IMR-90 (cell line): ENCODE measurements at regions not wholly inside any gene's neighbourhood (a gene's known extent, or its start where the extent isn't known, plus 50 kb on each side); places are given as distances from the start of the nearest gene placed in this dataset.

Experiments
- ATAC-seq: fragments of 200-7000 bp; cut with Tn5 transposase; 2 replicates; pipeline ENCODE4 v1.9.1; 2020; ENCODE audit warnings: low read depth, mild to moderate bottlenecking, moderate library complexity
- BruUV-seq: library from RNA; stranded (reverse); fragments of 400-500 nt; replicated peaks from 2 replicates; lab custom pipeline; 2021; lab: Mats Ljungman, UMichigan
- CTCF ChIA-PET: fragments of 300-600 bp; formaldehyde crosslinking; extraction: SDS; loops from one replicate; lab custom pipeline; 2021; ENCODE audit warnings: antibody characterized with exemption; lab: Yijun Ruan, JAX
- POLR2A ChIA-PET: fragments of 300-600 bp; sonication (Branson Sonifier 250); formaldehyde crosslinking; loops from one replicate; lab custom pipeline; 2022; ENCODE audit warnings: antibody characterized with exemption; ENCODE audit not compliant: unreplicated experiment; lab: Charles Lee
- DNase-seq: peaks from one replicate; pipeline ENCODE4 v3.0.0; 2013
- H2AFZ ChIP-seq: replicated peaks from 2 replicates; pipeline ENCODE3; 2013; ENCODE audit warnings: low read length, mild to moderate bottlenecking; ENCODE audit not compliant: poor library complexity
- H2AK5ac ChIP-seq: 2 replicates; pipeline ENCODE4 v1.6.1; 2013; ENCODE audit warnings: low read depth, low read length, inconsistent platforms
- H2AK9ac ChIP-seq: replicated peaks from 2 replicates; pipeline ENCODE3; 2013; ENCODE audit warnings: mild to moderate bottlenecking, low read depth, low read length, moderate library complexity; ENCODE audit not compliant: poor library complexity
- H2BK120ac ChIP-seq: 2 replicates; pipeline ENCODE4 v1.6.1; 2013; ENCODE audit warnings: low read depth, low read length, inconsistent platforms
- H2BK15ac ChIP-seq: 3 replicates; pipeline ENCODE4 v1.6.1; 2013; ENCODE audit warnings: low read depth, low read length, inconsistent platforms
- H2BK20ac ChIP-seq: 2 replicates; pipeline ENCODE4 v1.6.1; 2013; ENCODE audit warnings: low read depth, mild to moderate bottlenecking, inconsistent platforms, low read length, moderate library complexity
- H2BK5ac ChIP-seq: 2 replicates; pipeline ENCODE4 v1.6.1; 2013; ENCODE audit warnings: mild to moderate bottlenecking, low read depth, low read length, inconsistent platforms; ENCODE audit not compliant: poor library complexity, severe bottlenecking
- H3K14ac ChIP-seq: replicated peaks from 2 replicates; pipeline ENCODE4 v1.6.1; 2013; ENCODE audit warnings: low read depth, low read length, inconsistent platforms
- H3K18ac ChIP-seq: 2 replicates; pipeline ENCODE4 v1.6.1; 2013; ENCODE audit warnings: low read depth, low read length, control low read depth
- H3K23ac ChIP-seq: 2 replicates; pipeline ENCODE4 v1.6.1; 2013; ENCODE audit warnings: low read depth, low read length, inconsistent platforms
- H3K27ac ChIP-seq: 2 replicates; pipeline ENCODE4 v1.5.1; 2013; ENCODE audit warnings: mild to moderate bottlenecking, control low read depth, low read length; ENCODE audit not compliant: insufficient read depth
- H3K27me3 ChIP-seq: 2 replicates; pipeline ENCODE4 v1.6.1; 2013; ENCODE audit warnings: low read length; ENCODE audit not compliant: control insufficient read depth, insufficient read depth
- H3K36me3 ChIP-seq: 2 replicates; pipeline ENCODE4 v1.6.1; 2013; ENCODE audit warnings: low read length, mixed read lengths; ENCODE audit not compliant: control insufficient read depth, insufficient read depth
- H3K4ac ChIP-seq: 2 replicates; pipeline ENCODE4 v1.6.1; 2013; ENCODE audit warnings: low read depth, low read length, inconsistent platforms
- H3K4me1 ChIP-seq: 2 replicates; pipeline ENCODE4 v1.6.1; 2013; ENCODE audit warnings: low read length, mixed read lengths; ENCODE audit not compliant: control insufficient read depth, insufficient read depth
- H3K4me2 ChIP-seq: 2 replicates; pipeline ENCODE4 v1.6.1; 2013; ENCODE audit warnings: low read depth, mild to moderate bottlenecking, control low read depth, low read length, moderate library complexity
- H3K4me3 ChIP-seq: 2 replicates; pipeline ENCODE4 v1.5.1; 2013; ENCODE audit warnings: low read depth, mild to moderate bottlenecking, control low read depth, low read length, moderate library complexity; ENCODE audit not compliant: insufficient read depth
- H3K56ac ChIP-seq: 2 replicates; pipeline ENCODE4 v1.6.1; 2013; ENCODE audit warnings: low read length, inconsistent platforms; ENCODE audit not compliant: insufficient read depth; ENCODE audit errors: extremely low read depth
- H3K79me1 ChIP-seq, 2 experiments: 2 replicates each; pipeline ENCODE4 v1.6.1; 2013; ENCODE audit warnings: low read length in 2 of 2, inconsistent platforms in 1 of 2, low read depth in 1 of 2
- H3K9ac ChIP-seq: 2 replicates; pipeline ENCODE4 v1.6.1; 2013; ENCODE audit warnings: low read depth, low read length, control low read depth
- H3K9me1 ChIP-seq: 2 replicates; pipeline ENCODE4 v1.6.1; 2013; ENCODE audit warnings: low read length, inconsistent platforms; ENCODE audit not compliant: insufficient read depth
- H3K9me3 ChIP-seq: 2 replicates; pipeline ENCODE4 v1.6.1; 2013; ENCODE audit warnings: low read length; ENCODE audit not compliant: control insufficient read depth, insufficient read depth
- H4K20me1 ChIP-seq: 2 replicates; pipeline ENCODE4 v1.6.1; 2013; ENCODE audit warnings: low read length, inconsistent platforms; ENCODE audit not compliant: insufficient read depth
- H4K5ac ChIP-seq: 2 replicates; pipeline ENCODE4 v1.6.1; 2013; ENCODE audit warnings: mild to moderate bottlenecking, low read depth, low read length, control low read depth
- H4K8ac ChIP-seq, 2 experiments: 2 replicates each; pipeline ENCODE4 v1.6.1; 2013; ENCODE audit warnings: low read depth in 2 of 2, low read length in 2 of 2, control low read depth in 1 of 2, inconsistent platforms in 1 of 2
- H4K91ac ChIP-seq: 2 replicates; pipeline ENCODE4 v1.6.1; 2013; ENCODE audit warnings: low read depth, low read length, inconsistent platforms; ENCODE audit not compliant: insufficient read depth
- CEBPB ChIP-seq: IDR thresholded peaks from 2 replicates; pipeline ENCODE4 v1.6.1; 2012; ENCODE audit warnings: low read depth, low read length, improper control_type of control experiment
- WGBS, 2 experiments: methylation state at CpG; one replicate each; pipeline versions ENCODE4 v1.1.5 to v1.1.7; 2013; ENCODE audit warnings: missing lambda C conversion rate in 2 of 2; ENCODE audit not compliant: insufficient read length in 1 of 2; ENCODE audit errors: extremely low coverage in 2 of 2; 5-methylcytosine and 5-hydroxymethylcytosine counted together
- dilution Hi-C: fragments of 300-500 bp; cut with HindIII; formaldehyde crosslinking; loops from one replicate; pipeline ENCODE4 v1.14.3; 2018; ENCODE audit warnings: low sequenced_read_pairs; ENCODE audit not compliant: unreplicated experiment
- in situ Hi-C: fragments of 300-500 bp; cut with MboI; formaldehyde crosslinking; loops from 3 replicates; pipeline ENCODE4 v1.14.3; 2019; ENCODE audit warnings: low sequenced_read_pairs, inconsistent platforms, mixed read lengths
- intact Hi-C: fragments of 100-400 bp; cut with micrococcal nuclease; formaldehyde crosslinking; loops from 2 replicates; pipeline ENCODE4 v1.10.0; 2022

DNA sequence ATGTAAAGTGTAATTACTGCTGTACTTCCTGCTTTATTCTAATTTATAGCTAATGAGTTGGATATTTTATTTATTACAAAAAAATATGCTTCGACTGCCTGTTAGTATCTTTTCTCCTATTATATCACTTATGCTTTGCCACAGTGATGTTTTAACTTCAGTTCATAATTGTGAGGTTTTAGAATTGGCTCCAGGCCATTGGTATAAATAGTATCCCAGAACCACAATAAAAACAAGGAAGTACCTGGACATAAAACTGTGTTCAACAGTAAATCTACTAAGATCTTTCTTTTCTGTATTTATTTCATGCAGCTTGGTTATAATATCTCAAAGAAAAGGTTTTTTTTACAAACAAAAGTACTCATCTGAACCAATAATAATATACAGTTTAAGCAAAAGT, 354.3 kb upstream of the CDH9 start:
- POLR2A ChIA-PET = no interaction called here
- no peaks in the 10 kb centered on the region for H3K9me1 ChIP-seq
- H3K4ac ChIP-seq = no peak overlapping the region
- dilution Hi-C loops (no loop called here), in situ Hi-C loops (no loop called here), intact Hi-C loops (no loop called here)
- H3K4me2 ChIP-seq = no peak overlapping the region
- H2BK20ac ChIP-seq = no peak overlapping the region
- no peak overlapping the region for H3K9ac ChIP-seq
- H3K14ac ChIP-seq = no peak overlapping the region
- TF ChIP-seq CEBPB = no peak
- H3K23ac ChIP-seq = no peak overlapping the region
- H4K91ac ChIP-seq = no peak overlapping the region
- H2BK5ac ChIP-seq = no peak overlapping the region
- H2BK120ac ChIP-seq = no peak overlapping the region
- H3K79me1 ChIP-seq = no peaks in the 10 kb centered on the region
- no peak overlapping the region for H2AK9ac ChIP-seq
- no peak for ATAC-seq
- no peak overlapping the region for H3K4me3 ChIP-seq
- CTCF ChIA-PET = no interaction called here
- no peak overlapping the region for H3K27ac ChIP-seq
- no peaks in the 10 kb centered on the region for H4K20me1 ChIP-seq
- no peak overlapping the region for H3K18ac ChIP-seq
- no peak for DNase-seq
- H2BK15ac ChIP-seq = no peak overlapping the region
- H2AK5ac ChIP-seq = no peak overlapping the region
- BruUV-seq = no TSS peak
- no peaks in the 10 kb centered on the region for H3K4me1 ChIP-seq
- H4K5ac ChIP-seq = no peak overlapping the region
- H3K36me3 ChIP-seq = no peaks in the 10 kb centered on the region
- H4K8ac ChIP-seq = no peak overlapping the region
- WGBS, 2 experiments = no CpG with 5 or more reads among the region's 1 CpG
- no peaks in the 10 kb centered on the region for H3K27me3 ChIP-seq
- no peaks in the 10 kb centered on the region for H3K9me3 ChIP-seq
- no peak overlapping the region for H2AFZ ChIP-seq
- no peak overlapping the region for H3K56ac ChIP-seq
